IPS DF 6.9 (cell line): ENCODE measurements at regions not wholly inside any gene's neighbourhood (a gene's known extent, or its start where the extent isn't known, plus 50 kb on each side); places are given as distances from the start of the nearest gene placed in this dataset.
"Not testable (repeated sequence)": the region's sequence is repeated elsewhere in the genome, so short reads cannot be mapped to it uniquely, and the experiment has no call there.

Experiments
- DNase-seq: peaks from one replicate; pipeline ENCODE4 v3.0.0-alpha.2; 2013; ENCODE audit warnings: low read depth, low spot score
- H3K27ac ChIP-seq: one replicate; pipeline ENCODE4 v1.5.1; 2013; ENCODE audit warnings: low read length, control low read depth
- H3K27me3 ChIP-seq: 2 replicates; pipeline ENCODE4 v1.6.1; 2013; ENCODE audit warnings: mild to moderate bottlenecking, low read length; ENCODE audit not compliant: control insufficient read depth, insufficient read depth
- H3K36me3 ChIP-seq: 2 replicates; pipeline ENCODE4 v1.6.1; 2013; ENCODE audit warnings: low read length; ENCODE audit not compliant: control insufficient read depth, insufficient read depth
- H3K4me1 ChIP-seq: 2 replicates; pipeline ENCODE4 v1.6.1; 2013; ENCODE audit warnings: low read length; ENCODE audit not compliant: control insufficient read depth, insufficient read depth
- H3K4me3 ChIP-seq: 2 replicates; pipeline ENCODE4 v1.5.1; 2013; ENCODE audit warnings: mild to moderate bottlenecking, low read length
- H3K9me3 ChIP-seq: 2 replicates; pipeline ENCODE4 v1.6.1; 2013; ENCODE audit warnings: low read length, inconsistent platforms; ENCODE audit not compliant: control insufficient read depth, insufficient read depth
- WGBS: extraction: QIAGEN DNeasy Blood & Tissue Kit; methylation state at CpG from one replicate; pipeline ENCODE4 v1.1.7; 2013; ENCODE audit warnings: mixed read lengths, missing lambda C conversion rate; ENCODE audit not compliant: insufficient read length, insufficient coverage; 5-methylcytosine and 5-hydroxymethylcytosine counted together

GRCh38 chr6:80988892-80989291 is 763.6 kb downstream of the TENT5A start:
- no peak for DNase-seq
- H3K27ac ChIP-seq: no peak overlapping the region
- WGBS: no CpG with 5 or more reads among the region's 3 CpGs

GRCh38 chr6:80988286-80988685 is 764.2 kb downstream of the TENT5A start:
- Histone ChIP-seq H3K4me1 (no peaks in the 10 kb centered on the region), H3K27me3 (no peaks in the 10 kb centered on the region), H3K9me3 (no peaks in the 10 kb centered on the region; the same call in 1 of the 2 replicates), H3K4me3 (no peak overlapping the region), H3K27ac (no peak overlapping the region), H3K36me3 (no peaks in the 10 kb centered on the region)
- WGBS: no CpG with 5 or more reads among the region's 3 CpGs
- DNase-seq: no peak

More at GRCh38 chr6:80988892-80989291, 763.6 kb downstream of the TENT5A start:
- H3K27me3 ChIP-seq: no peaks in the 10 kb centered on the region
- H3K9me3 ChIP-seq: no peaks in the 10 kb centered on the region; the same call in 1 of the 2 replicates
- H3K4me1 ChIP-seq: no peaks in the 10 kb centered on the region
- no peak overlapping the region for H3K4me3 ChIP-seq
- H3K36me3 ChIP-seq: no peaks in the 10 kb centered on the region

DNA sequence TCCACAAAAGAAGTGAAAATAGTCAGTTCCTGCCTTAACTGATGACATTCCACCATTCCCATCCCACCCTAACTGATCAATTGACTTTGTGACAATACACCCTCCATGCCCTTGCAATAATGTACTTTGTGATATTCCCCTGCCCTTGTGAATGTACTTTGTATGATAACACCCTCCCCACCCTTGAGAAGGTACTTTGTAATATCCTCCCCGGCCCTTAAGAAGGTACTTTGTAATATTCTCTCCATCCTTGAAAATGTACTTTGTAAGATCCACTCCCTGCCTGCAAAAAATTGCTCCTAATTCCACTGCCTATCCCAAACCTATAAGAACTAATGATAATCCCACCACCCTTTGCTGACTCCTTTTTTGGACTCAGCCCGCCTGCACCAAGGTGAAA is 771.3 kb downstream of the TENT5A start:
- not testable (repeated sequence) for H3K27ac ChIP-seq, H3K4me3 ChIP-seq, H3K9me3 ChIP-seq, H3K36me3 ChIP-seq, H3K4me1 ChIP-seq, H3K27me3 ChIP-seq, DNase-seq
- no CpG with 5 or more reads among the region's 2 CpGs for WGBS

DNA sequence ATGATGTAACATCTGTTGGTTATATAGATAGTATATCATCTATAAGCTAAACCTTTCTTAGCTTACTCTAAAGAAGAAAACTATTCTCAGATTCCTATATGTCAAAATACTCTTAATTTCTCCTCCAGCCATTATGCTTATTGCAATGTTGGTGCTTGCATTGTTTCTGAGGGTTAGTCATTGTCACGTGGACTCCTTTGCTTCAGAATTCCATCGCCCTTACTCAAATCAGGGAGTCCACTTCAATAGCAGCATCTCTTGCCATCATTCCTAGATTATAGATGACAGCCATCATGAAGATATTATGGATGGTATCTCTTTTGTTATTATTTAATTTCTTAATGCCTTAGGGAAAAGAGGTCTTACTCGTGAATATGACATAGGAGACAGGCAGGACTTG is 776.1 kb downstream of the TENT5A start:
- Histone ChIP-seq H3K27ac (no peak overlapping the region), H3K9me3 (no peaks in the 10 kb centered on the region), H3K27me3 (no peaks in the 10 kb centered on the region), H3K36me3 (no peaks in the 10 kb centered on the region), H3K4me3 (no peak overlapping the region), H3K4me1 (0 out of 2 replicates have a peak, but pooled peaks cover 4% of the 10 kb centered on the region)
- DNase-seq: no peak
- WGBS: no CpG with 5 or more reads among the region's 3 CpGs

DNA sequence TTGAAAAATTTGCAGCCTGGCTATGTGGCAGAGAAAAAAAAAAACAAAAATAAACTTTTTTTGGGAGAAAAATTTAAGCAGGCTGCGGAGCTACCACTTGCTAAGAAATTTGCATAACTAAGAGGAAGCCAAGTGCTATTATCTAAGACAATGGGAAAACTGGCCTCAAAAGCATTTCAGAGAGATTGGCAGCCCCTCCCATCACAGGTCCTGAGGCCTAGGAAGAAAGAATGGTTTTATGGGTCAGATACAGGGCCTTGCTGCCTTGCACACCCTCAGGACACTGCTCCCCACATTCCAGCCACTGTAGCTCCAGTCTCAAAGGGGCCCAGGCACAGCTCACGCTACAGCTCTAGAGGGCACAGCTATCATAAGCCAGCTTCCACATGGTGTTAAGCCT is 777.9 kb downstream of the TENT5A start:
- Histone ChIP-seq H3K4me1 (0 out of 2 replicates have a peak, but pooled peaks cover 4% of the 10 kb centered on the region), H3K36me3 (no peaks in the 10 kb centered on the region), H3K27ac (no peak overlapping the region), H3K9me3 (no peaks in the 10 kb centered on the region), H3K4me3 (no peak overlapping the region), H3K27me3 (no peaks in the 10 kb centered on the region)
- peak; percentile 25 for DNase-seq
- no CpG with 5 or more reads among the region's 2 CpGs for WGBS

GRCh38 chr6:80969439-80969838 is 783.0 kb downstream of the TENT5A start:
- Histone ChIP-seq H3K27ac (no peak overlapping the region), H3K4me1 (no peaks in the 10 kb centered on the region), H3K27me3 (no peaks in the 10 kb centered on the region), H3K9me3 (no peaks in the 10 kb centered on the region), H3K4me3 (no peak overlapping the region), H3K36me3 (no peaks in the 10 kb centered on the region)
- no peak for DNase-seq

GRCh38 chr6:80967609-80968008 is 784.9 kb downstream of the TENT5A start:
- no peak for DNase-seq

GRCh38 chr6:80962382-80962781 is 790.1 kb downstream of the TENT5A start:
- Histone ChIP-seq H3K27ac (no peak overlapping the region), H3K4me1 (no peaks in the 10 kb centered on the region), H3K9me3 (no peaks in the 10 kb centered on the region), H3K27me3 (no peaks in the 10 kb centered on the region), H3K4me3 (no peak overlapping the region), H3K36me3 (no peaks in the 10 kb centered on the region)
- no peak for DNase-seq

More at GRCh38 chr6:80967609-80968008, 784.9 kb downstream of the TENT5A start:
- no peaks in the 10 kb centered on the region for H3K27me3 ChIP-seq
- H3K9me3 ChIP-seq: no peaks in the 10 kb centered on the region
- no peak overlapping the region for H3K4me3 ChIP-seq
- no peaks in the 10 kb centered on the region for H3K4me1 ChIP-seq
- WGBS: no CpG with 5 or more reads among the region's 1 CpG
- H3K27ac ChIP-seq: no peak overlapping the region
- no peaks in the 10 kb centered on the region for H3K36me3 ChIP-seq

DNA sequence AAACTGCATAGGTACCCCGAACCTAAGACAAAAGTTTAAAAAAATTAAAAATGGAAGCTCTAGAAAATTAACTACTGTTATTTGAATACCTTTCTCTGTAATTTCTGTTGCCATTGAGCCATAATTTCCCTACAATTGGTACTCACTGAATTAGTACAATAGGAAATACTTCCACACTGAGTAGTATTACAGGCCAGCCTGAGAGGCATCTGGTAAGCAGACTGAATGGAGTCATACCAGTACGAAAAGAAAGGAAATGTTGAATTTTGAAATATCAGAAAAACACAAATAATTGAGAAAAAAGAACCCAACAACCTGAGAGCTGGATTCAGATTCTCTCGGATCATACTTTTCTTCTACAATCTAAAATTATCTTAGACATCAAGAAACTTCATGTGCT is 791.3 kb downstream of the TENT5A start:
- H3K9me3 ChIP-seq: no peaks in the 10 kb centered on the region
- DNase-seq: no peak
- no peak overlapping the region for H3K27ac ChIP-seq
- H3K4me1 ChIP-seq: no peaks in the 10 kb centered on the region
- no peaks in the 10 kb centered on the region for H3K36me3 ChIP-seq
- no peaks in the 10 kb centered on the region for H3K27me3 ChIP-seq
- WGBS: no CpG with 5 or more reads among the region's 3 CpGs
- H3K4me3 ChIP-seq: no peak overlapping the region

DNA sequence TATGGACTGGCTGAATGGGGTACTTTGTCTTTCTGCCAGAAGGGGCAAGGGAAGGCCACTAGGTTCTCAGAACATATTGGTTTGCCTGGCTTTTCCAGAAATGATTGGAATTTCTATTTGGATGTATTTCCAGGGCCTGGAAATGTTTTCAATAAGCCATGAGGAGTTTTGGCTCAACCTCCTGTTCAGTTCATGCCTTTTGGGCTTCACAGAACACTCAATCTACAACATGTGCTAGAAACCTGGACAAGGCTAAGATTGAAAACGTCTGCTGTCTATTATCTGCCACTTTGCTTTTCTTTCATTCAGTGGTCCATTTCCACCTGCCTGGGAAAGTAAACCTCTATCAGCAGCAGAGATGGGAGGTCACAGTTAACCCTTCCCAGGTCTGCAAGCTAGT is 793.4 kb downstream of the TENT5A start:
- H3K27ac ChIP-seq: no peak overlapping the region
- no peak overlapping the region for H3K4me3 ChIP-seq
- DNase-seq: no peak
- no peaks in the 10 kb centered on the region for H3K4me1 ChIP-seq
- no peaks in the 10 kb centered on the region for H3K27me3 ChIP-seq
- no peaks in the 10 kb centered on the region for H3K36me3 ChIP-seq
- no CpG with 5 or more reads among the region's 1 CpG for WGBS
- no peaks in the 10 kb centered on the region for H3K9me3 ChIP-seq

DNA sequence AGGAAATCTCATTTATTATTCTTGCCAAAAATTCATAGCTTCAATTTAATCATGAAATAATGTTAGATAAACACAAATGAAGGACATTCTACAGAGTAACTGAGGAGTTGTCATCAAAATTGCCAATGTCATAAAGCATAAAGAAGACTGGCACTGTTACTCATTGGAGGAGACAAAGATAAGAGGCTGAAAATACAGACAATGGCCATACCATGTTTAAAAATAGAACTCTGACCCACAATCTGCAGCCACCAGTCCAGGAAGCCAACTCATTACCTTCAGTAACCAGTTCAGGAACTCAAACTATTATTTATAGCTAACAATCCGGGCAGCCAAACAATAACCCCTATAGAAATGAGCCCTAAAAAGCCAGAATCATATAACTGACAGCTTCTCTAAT is 795.6 kb downstream of the TENT5A start:
- H3K36me3 ChIP-seq: no peaks in the 10 kb centered on the region
- DNase-seq: no peak
- no CpG with 5 or more reads among the region's 1 CpG for WGBS

More for the DNA sequence above, 795.6 kb downstream of the TENT5A start:
- Histone ChIP-seq H3K27ac (no peak overlapping the region), H3K9me3 (no peaks in the 10 kb centered on the region), H3K4me3 (no peak overlapping the region), H3K27me3 (no peaks in the 10 kb centered on the region), H3K4me1 (no peaks in the 10 kb centered on the region)
